SK-N-MC (cell line): ENCODE measurements at regions not wholly inside any gene's neighbourhood (a gene's known extent, or its start where the extent isn't known, plus 50 kb on each side); places are given as distances from the start of the nearest gene placed in this dataset.

Experiments
- DNase-seq: peaks from one replicate; pipeline ENCODE4 v3.0.0-alpha.2; 2011; ENCODE audit warnings: low read depth, low spot score
- H3K27ac ChIP-seq: fragments of 200-600 bp; sonication (generic); 2 replicates; pipeline ENCODE4 v1.5.1; 2016; ENCODE audit warnings: mixed run types
- H3K36me3 ChIP-seq: fragments of 200-600 bp; sonication (generic); 2 replicates; pipeline ENCODE4 v1.6.1; 2017; ENCODE audit warnings: antibody characterized with exemption, low read length, mixed read lengths; ENCODE audit not compliant: insufficient read depth
- H3K4me3 ChIP-seq: fragments of 200-600 bp; sonication (generic); 2 replicates; pipeline ENCODE4 v1.5.1; 2016
- H3K9ac ChIP-seq: fragments of 200-600 bp; sonication (generic); 2 replicates; pipeline ENCODE4 v1.8.0; 2017; ENCODE audit warnings: mixed run types, mixed read lengths; ENCODE audit not compliant: insufficient read length
- H3K9me3 ChIP-seq: fragments of 200-600 bp; sonication (generic); 2 replicates; pipeline ENCODE4 v1.6.1; 2017; ENCODE audit warnings: low read depth, mild to moderate bottlenecking, antibody characterized with exemption, low read length, moderate library complexity, mixed read lengths
- EZH2 ChIP-seq: fragments of 200-600 bp; sonication (generic); IDR thresholded peaks from one replicate; pipeline ENCODE4 v1.6.1; 2017; ENCODE audit warnings: antibody characterized with exemption
- FOXP2 ChIP-seq: optimal IDR thresholded peaks from 2 replicates; pipeline ENCODE3; 2011; ENCODE audit warnings: mild to moderate bottlenecking, moderate library complexity; ENCODE audit not compliant: insufficient read depth; ENCODE audit errors: extremely low read length, control extremely low read depth
- POLR2AphosphoS5 ChIP-seq: IDR thresholded peaks from 2 replicates; pipeline ENCODE4 v1.6.1; 2012; ENCODE audit warnings: mild to moderate bottlenecking, low read depth, low read length, borderline replicate concordance

DNA sequence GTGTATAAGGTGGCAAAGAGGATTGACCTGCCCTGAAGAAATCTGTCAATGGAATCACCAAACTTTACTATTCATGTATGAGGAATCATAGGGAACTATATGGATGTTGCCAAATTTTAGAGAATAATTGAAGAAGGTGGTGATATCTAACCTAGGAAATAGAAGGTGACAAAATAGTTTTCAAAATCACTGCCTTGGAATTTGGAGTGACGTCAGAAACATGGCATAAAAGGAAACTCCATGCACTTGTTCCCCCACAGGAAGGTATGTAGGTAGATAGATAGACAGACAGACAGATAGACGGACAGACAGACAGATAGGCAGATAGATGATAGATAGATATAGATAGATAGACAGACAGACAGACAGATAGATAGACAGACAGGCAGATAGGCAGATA, 793.9 kb upstream of the AMOT start:
- Histone ChIP-seq H3K9me3 (no peaks in the 10 kb centered on the region), H3K36me3 (no peaks in the 10 kb centered on the region), H3K4me3 (no peak overlapping the region), H3K9ac (no peak overlapping the region), H3K27ac (no peak overlapping the region)
- no peak for TF ChIP-seq EZH2
- no peak for TF ChIP-seq POLR2AphosphoS5
- no peak for TF ChIP-seq FOXP2
- no peak for DNase-seq

DNA sequence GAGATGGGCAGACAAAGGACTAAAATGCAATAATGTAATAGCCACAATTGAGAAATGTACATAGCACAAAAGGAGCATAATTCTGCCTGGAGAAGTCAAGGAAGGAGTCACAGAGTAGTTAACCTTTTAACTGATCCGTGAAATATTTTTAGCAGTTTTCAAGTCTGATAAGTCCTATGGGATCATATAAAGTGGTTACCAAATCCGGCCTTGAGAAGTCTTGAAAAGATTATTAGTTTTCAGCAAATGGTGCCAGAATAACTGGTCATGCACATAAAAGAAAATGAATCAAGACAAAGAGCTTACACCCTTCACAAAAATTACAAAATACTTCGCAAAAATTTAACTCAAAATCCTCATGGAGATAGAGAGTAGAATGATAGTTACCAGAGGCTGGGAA, 788.7 kb upstream of the AMOT start:
- no peak overlapping the region for H3K27ac ChIP-seq
- H3K36me3 ChIP-seq = no peaks in the 10 kb centered on the region
- no peak for DNase-seq
- no peaks in the 10 kb centered on the region for H3K9me3 ChIP-seq
- H3K9ac ChIP-seq = no peak overlapping the region
- no peak overlapping the region for H3K4me3 ChIP-seq
- TF ChIP-seq FOXP2 = no peak
- no peak for TF ChIP-seq EZH2
- no peak for TF ChIP-seq POLR2AphosphoS5

DNA sequence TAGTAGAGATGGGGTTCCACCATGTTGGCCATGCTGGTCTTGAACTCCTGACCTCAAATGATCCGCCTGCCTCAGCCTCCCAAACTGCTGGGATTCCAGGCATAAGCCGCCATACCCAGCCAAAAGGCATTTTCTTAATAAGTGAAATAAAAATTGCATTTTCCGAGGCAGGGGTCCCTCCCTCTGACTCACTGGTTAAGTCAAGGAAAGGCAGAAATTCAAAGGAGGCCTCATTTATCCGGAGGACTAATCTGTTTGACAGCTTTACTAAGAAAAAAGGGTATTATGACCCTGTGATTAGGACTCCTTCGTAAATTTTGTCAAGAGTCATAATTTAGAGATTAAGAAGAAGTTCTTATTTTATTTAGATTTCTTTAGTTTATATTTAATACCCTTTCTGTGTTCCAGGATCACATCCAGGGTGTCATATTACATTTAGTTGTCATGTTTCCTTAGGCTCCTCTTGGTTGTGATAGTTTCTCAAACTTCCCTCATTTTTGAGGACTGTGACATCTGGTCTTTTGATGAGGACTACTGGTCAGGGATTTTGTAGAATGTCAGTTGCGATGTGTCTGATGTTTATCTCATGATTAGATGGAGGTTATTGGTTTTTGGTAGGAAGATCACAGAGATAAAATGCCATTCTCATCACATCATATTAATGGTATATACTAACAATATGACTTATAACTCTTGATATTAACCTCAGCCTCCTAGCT, 753.7 kb upstream of the AMOT start:
- no peak for TF ChIP-seq POLR2AphosphoS5
- no peak for TF ChIP-seq FOXP2
- TF ChIP-seq EZH2 = no peak
- no peaks in the 10 kb centered on the region for H3K36me3 ChIP-seq
- H3K9ac ChIP-seq = no peak overlapping the region
- no peak for DNase-seq
- no peaks in the 10 kb centered on the region for H3K9me3 ChIP-seq
- H3K4me3 ChIP-seq = no peak overlapping the region
- no peak overlapping the region for H3K27ac ChIP-seq

DNA sequence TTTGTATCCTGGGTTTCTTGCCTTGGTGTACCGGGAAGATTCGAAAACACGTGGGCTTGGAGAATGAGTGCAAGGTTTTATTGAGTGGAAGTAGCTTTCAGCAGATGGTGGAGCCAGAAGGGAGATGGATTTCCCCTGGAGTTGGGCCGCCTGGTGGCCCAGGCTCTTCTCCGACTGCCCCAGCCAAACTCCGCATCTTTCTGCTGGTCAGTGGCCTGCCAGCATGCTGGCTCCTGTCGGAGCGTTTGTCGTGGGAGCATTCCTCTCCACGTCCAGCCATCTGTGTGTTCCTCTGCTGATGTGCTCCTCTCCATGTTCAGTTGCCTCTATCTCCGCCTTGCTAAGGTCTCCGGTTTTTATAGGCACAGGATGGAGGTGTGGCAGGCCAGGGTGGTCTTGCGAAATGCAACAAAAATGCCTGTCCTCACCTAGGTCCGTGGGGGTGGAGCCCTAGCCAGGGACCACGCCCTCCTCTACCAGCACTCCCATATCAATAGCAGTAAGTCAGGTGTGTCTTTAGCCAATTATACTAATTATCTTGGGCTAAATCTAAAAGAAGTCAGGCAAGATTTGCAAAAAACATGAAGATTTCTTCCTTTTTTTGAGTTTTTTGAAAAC, 745.8 kb upstream of the AMOT start:
- no peak overlapping the region for H3K9ac ChIP-seq
- H3K9me3 ChIP-seq = no peaks in the 10 kb centered on the region
- no peak for TF ChIP-seq FOXP2
- no peak for TF ChIP-seq EZH2
- TF ChIP-seq POLR2AphosphoS5 = no peak
- H3K27ac ChIP-seq = no peak overlapping the region
- H3K4me3 ChIP-seq = no peak overlapping the region
- H3K36me3 ChIP-seq = no peaks in the 10 kb centered on the region
- DNase-seq = no peak

DNA sequence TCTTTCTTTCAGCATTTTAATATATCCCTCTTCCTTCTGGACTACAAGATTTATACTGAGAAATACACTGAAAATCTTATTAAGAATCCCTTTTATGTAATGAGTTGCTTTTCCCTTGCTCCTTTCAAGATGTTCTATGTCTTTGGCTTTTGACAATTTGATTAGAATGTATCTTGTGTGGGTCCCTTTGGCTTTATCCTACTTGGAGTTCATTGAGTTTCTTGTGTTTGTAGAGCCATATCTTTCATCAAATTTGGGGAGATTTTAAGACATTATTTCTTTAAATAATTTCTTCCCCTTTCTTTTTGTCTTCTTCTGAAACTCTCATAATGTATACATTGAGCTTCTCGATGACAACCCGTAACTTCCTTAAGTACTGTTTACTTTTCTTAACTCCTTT, 739.9 kb upstream of the AMOT start:
- H3K27ac ChIP-seq = no peak overlapping the region
- no peaks in the 10 kb centered on the region for H3K36me3 ChIP-seq
- no peak overlapping the region for H3K4me3 ChIP-seq
- TF ChIP-seq EZH2 (no peak), FOXP2 (no peak), POLR2AphosphoS5 (no peak)
- no peak for DNase-seq
- H3K9me3 ChIP-seq = no peaks in the 10 kb centered on the region
- no peak overlapping the region for H3K9ac ChIP-seq

DNA sequence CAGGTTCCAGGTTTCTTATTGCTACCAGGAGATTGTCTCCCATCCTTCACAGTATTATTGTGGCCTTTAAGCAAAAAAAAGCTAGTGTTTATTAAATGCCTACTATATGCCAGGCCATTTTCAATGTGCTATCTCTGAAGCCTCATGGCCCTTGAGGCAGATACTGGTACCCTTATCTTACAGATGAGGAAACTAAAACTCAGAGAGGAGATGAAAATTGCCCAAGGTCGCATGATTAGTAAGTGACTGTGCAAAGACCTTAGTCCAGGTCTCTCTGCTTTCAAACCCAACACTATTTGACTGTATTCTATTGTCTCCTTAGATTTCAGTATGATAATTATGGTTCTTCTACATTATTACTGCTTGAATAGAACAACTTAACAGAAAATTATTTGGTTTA, 717.9 kb upstream of the AMOT start:
- Histone ChIP-seq H3K4me3 (no peak overlapping the region), H3K27ac (no peak overlapping the region), H3K36me3 (no peaks in the 10 kb centered on the region), H3K9me3 (no peaks in the 10 kb centered on the region), H3K9ac (no peak overlapping the region)
- TF ChIP-seq FOXP2 = no peak
- no peak for TF ChIP-seq EZH2
- no peak for TF ChIP-seq POLR2AphosphoS5
- no peak for DNase-seq

DNA sequence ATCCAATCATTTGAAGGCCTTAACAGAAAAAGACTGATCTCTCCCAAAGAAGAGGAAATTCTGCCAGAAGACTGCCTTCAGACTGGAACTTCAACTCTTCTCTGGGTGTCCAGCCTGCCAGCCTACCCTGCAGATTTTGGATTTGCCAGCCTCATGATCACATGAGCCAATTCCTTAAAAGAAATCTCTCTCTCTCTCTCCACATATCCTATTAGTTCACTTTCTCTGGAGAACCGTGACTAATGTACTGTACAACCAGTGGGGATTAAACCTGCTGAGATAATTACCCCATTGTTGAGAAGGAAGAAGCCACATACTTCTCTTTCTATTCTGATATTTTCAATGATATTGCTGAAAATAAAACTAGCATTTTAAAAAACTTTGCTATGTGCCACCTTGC, 711.3 kb upstream of the AMOT start:
- Histone ChIP-seq H3K9me3 (no peaks in the 10 kb centered on the region), H3K36me3 (no peaks in the 10 kb centered on the region), H3K9ac (no peak overlapping the region), H3K4me3 (no peak overlapping the region), H3K27ac (no peak overlapping the region)
- DNase-seq = no peak
- TF ChIP-seq FOXP2 (no peak), POLR2AphosphoS5 (no peak), EZH2 (no peak)

DNA sequence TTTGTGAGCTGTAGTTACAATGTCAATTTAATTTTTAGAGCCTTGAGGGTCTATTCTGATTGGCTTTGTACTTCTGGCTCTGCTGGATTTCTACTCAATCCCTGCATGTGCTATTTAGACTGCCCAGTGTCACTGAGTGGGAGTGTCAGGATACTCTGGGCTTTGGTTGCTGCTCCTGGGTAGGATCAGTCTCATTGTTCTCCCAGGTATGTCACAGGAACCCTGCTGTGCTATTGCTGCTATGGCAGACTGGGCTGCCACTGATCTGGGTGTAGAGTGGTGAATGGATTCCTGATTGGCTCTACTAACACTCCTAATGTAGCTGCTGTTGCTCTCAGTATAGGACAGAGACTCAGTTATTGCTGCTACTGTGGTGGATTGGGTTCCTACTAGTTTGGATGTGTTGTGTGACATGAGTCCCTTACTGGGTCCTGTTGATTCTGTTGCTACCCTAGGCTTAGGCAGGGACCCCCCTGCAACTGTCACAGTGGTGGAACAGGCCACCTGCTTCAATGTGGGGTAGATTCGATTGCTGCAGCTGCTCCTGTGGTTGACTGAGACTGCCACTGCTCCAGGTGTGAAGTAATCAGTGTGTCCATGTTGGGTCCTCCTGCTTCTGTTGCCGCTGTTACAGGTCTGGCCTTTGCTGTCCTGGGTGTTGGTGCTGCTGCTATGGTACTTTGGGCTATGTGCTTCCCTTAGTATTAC, 707.8 kb upstream of the AMOT start:
- Histone ChIP-seq H3K27ac (no peak overlapping the region), H3K36me3 (no peaks in the 10 kb centered on the region), H3K4me3 (no peak overlapping the region), H3K9me3 (no peaks in the 10 kb centered on the region), H3K9ac (no peak overlapping the region)
- DNase-seq = no peak
- TF ChIP-seq FOXP2 = no peak
- no peak for TF ChIP-seq POLR2AphosphoS5
- no peak for TF ChIP-seq EZH2
